H9 (cell line): ENCODE measurements at regions not wholly inside any gene's neighbourhood (a gene's known extent, or its start where the extent isn't known, plus 50 kb on each side); places are given as distances from the start of the nearest gene placed in this dataset.
"Not testable (repeated sequence)": the region's sequence is repeated elsewhere in the genome, so short reads cannot be mapped to it uniquely, and the experiment has no call there.

Experiments
- DNase-seq: peaks from one replicate; pipeline ENCODE4 v3.0.0-alpha.2; 2017
- H2AFZ ChIP-seq: one replicate; pipeline ENCODE4 v1.6.1; 2013; ENCODE audit warnings: mild to moderate bottlenecking, low read length, control low read depth, moderate library complexity
- H2AK5ac ChIP-seq: 2 replicates; pipeline ENCODE4 v1.6.1; 2013; ENCODE audit warnings: low read length, control low read depth, mixed read lengths; ENCODE audit not compliant: insufficient read length
- H2BK120ac ChIP-seq: one replicate; pipeline ENCODE4 v1.6.1; 2013; ENCODE audit warnings: low read depth, mild to moderate bottlenecking, low read length, control low read depth, inconsistent platforms; ENCODE audit not compliant: poor library complexity, severe bottlenecking
- H2BK12ac ChIP-seq: 2 replicates; pipeline ENCODE4 v1.6.1; 2013; ENCODE audit warnings: low read length, control low read depth, mixed read lengths, low read depth; ENCODE audit not compliant: insufficient read length
- H2BK15ac ChIP-seq: 2 replicates; pipeline ENCODE4 v1.6.1; 2013; ENCODE audit warnings: low read depth, low read length, control low read depth
- H2BK20ac ChIP-seq: one replicate; pipeline ENCODE4 v1.6.1; 2013; ENCODE audit warnings: low read depth, mild to moderate bottlenecking, low read length, control low read depth, inconsistent platforms; ENCODE audit not compliant: poor library complexity, severe bottlenecking
- H2BK5ac ChIP-seq: 2 replicates; pipeline ENCODE4 v1.6.1; 2013; ENCODE audit warnings: low read length, control low read depth, mixed read lengths; ENCODE audit not compliant: insufficient read length
- H3K14ac ChIP-seq: 2 replicates; pipeline ENCODE4 v1.6.1; 2013; ENCODE audit warnings: low read length, control low read depth; ENCODE audit not compliant: insufficient read depth
- H3K18ac ChIP-seq: 2 replicates; pipeline ENCODE4 v1.6.1; 2013; ENCODE audit warnings: low read depth, mild to moderate bottlenecking, mixed read lengths, low read length, control low read depth; ENCODE audit not compliant: insufficient read length
- H3K23ac ChIP-seq: 2 replicates; pipeline ENCODE4 v1.6.1; 2013; ENCODE audit warnings: low read length, control low read depth, mixed read lengths, low read depth; ENCODE audit not compliant: insufficient read length
- H3K23me2 ChIP-seq: 2 replicates; pipeline ENCODE4 v1.6.1; 2013; ENCODE audit warnings: low read depth, mild to moderate bottlenecking, mixed read lengths, low read length, control low read depth; ENCODE audit not compliant: insufficient read length, poor library complexity, severe bottlenecking
- H3K27ac ChIP-seq: 2 replicates; pipeline ENCODE4 v1.5.1; 2013; ENCODE audit warnings: low read length, control low read depth, mixed read lengths, low read depth; ENCODE audit not compliant: insufficient read length
- H3K27me3 ChIP-seq: 2 replicates; pipeline ENCODE4 v1.6.1; 2013; ENCODE audit warnings: low read length, control low read depth, inconsistent platforms; ENCODE audit not compliant: insufficient read depth
- H3K4ac ChIP-seq: 2 replicates; pipeline ENCODE4 v1.6.1; 2013; ENCODE audit warnings: low read depth, mild to moderate bottlenecking, control low read depth, inconsistent platforms, low read length, moderate library complexity
- H3K4me1 ChIP-seq: 2 replicates; pipeline ENCODE4 v1.6.1; 2013; ENCODE audit warnings: low read length, control low read depth, inconsistent platforms; ENCODE audit not compliant: insufficient read depth
- H3K4me2 ChIP-seq: 2 replicates; pipeline ENCODE4 v1.6.1; 2013; ENCODE audit warnings: low read length, control low read depth, mixed read lengths; ENCODE audit not compliant: insufficient read length, insufficient read depth
- H3K56ac ChIP-seq: 2 replicates; pipeline ENCODE4 v1.6.1; 2013; ENCODE audit warnings: low read depth, mild to moderate bottlenecking, mixed read lengths, low read length, control low read depth; ENCODE audit not compliant: insufficient read length
- H3K79me1 ChIP-seq: 2 replicates; pipeline ENCODE4 v1.6.1; 2013; ENCODE audit warnings: low read depth, mild to moderate bottlenecking, moderate library complexity, low read length, control low read depth, inconsistent platforms; ENCODE audit not compliant: insufficient read depth, poor library complexity, severe bottlenecking
- H3K79me2 ChIP-seq: 2 replicates; pipeline ENCODE4 v1.6.1; 2013; ENCODE audit warnings: low read length, control low read depth, inconsistent platforms; ENCODE audit not compliant: insufficient read depth
- H3K9ac ChIP-seq: 2 replicates; pipeline ENCODE4 v1.6.1; 2013; ENCODE audit warnings: low read length, control low read depth, mixed read lengths; ENCODE audit not compliant: insufficient read length; ENCODE audit errors: extremely low read depth
- H3K9me3 ChIP-seq: one replicate; pipeline ENCODE4 v1.6.1; 2013; ENCODE audit warnings: low read depth, low read length, inconsistent platforms; ENCODE audit not compliant: control insufficient read depth
- H3T11ph ChIP-seq: one replicate; pipeline ENCODE4 v1.6.1; 2013; ENCODE audit warnings: mild to moderate bottlenecking, low read length, control low read depth, inconsistent platforms
- H4K20me1 ChIP-seq: one replicate; pipeline ENCODE4 v1.6.1; 2013; ENCODE audit not compliant: control insufficient read depth, insufficient read length, insufficient read depth
- H4K5ac ChIP-seq: 2 replicates; pipeline ENCODE4 v1.6.1; 2013; ENCODE audit warnings: low read depth, mild to moderate bottlenecking, mixed read lengths, low read length, control low read depth; ENCODE audit not compliant: insufficient read length
- H4K8ac ChIP-seq: replicated peaks from 2 replicates; pipeline ENCODE4 v1.6.1; 2013; ENCODE audit warnings: low read length, control low read depth, mixed read lengths, low read depth; ENCODE audit not compliant: insufficient read length
- H4K91ac ChIP-seq: 2 replicates; pipeline ENCODE4 v1.6.1; 2013; ENCODE audit warnings: low read depth, mild to moderate bottlenecking, moderate library complexity, mixed read lengths, low read length, control low read depth; ENCODE audit not compliant: insufficient read length
- H3K27ac Mint-ChIP-seq, 3 experiments: 2 replicates in 2 of 3; 3 replicates in 1 of 3; pipeline ENCODE4 v1.8.0; 2020 to 2021; ENCODE audit warnings: mixed read lengths in 3 of 3, mild to moderate bottlenecking in 1 of 3, moderate library complexity in 1 of 3
- H3K27me3 Mint-ChIP-seq: 2 replicates; pipeline ENCODE4 v1.8.0; 2021; ENCODE audit warnings: low read depth, mild to moderate bottlenecking, moderate library complexity, mixed read lengths
- H3K36me3 Mint-ChIP-seq, 3 experiments: 2 replicates in 2 of 3; 3 replicates in 1 of 3; pipeline ENCODE4 v1.8.0; 2020 to 2021; ENCODE audit warnings: low read depth in 3 of 3, mixed read lengths in 3 of 3; ENCODE audit not compliant: insufficient read depth in 1 of 3
- H3K4me1 Mint-ChIP-seq, 2 experiments: 2 replicates each; pipeline ENCODE4 v1.8.0; 2020; ENCODE audit warnings: mixed read lengths in 2 of 2
- H3K4me3 Mint-ChIP-seq, 2 experiments: 2 replicates in 1 of 2; 3 replicates in 1 of 2; pipeline ENCODE4 v1.8.0; 2020 to 2021; ENCODE audit warnings: mild to moderate bottlenecking in 2 of 2, mixed read lengths in 2 of 2, moderate library complexity in 1 of 2
- H3K9me3 Mint-ChIP-seq, 2 experiments: 2 replicates in 1 of 2; 3 replicates in 1 of 2; pipeline ENCODE4 v1.8.0; 2020; ENCODE audit warnings: mild to moderate bottlenecking in 2 of 2, mixed read lengths in 2 of 2, moderate library complexity in 1 of 2
- CTCF ChIP-seq: fragments of 200-600 bp; sonication (generic); conservative IDR thresholded peaks from 3 replicates; pipeline ENCODE4 v1.8.0; 2021; ENCODE audit warnings: antibody characterized with exemption, mild to moderate bottlenecking
- WGBS: extraction: QIAGEN DNeasy Blood & Tissue Kit; methylation state at CpG from one replicate; pipeline ENCODE4 v1.1.7; 2013; ENCODE audit warnings: missing lambda C conversion rate, low lambda C conversion rate, mixed read lengths; ENCODE audit not compliant: insufficient read length; ENCODE audit errors: extremely low coverage; 5-methylcytosine and 5-hydroxymethylcytosine counted together

- no peak overlapping the region; a peak in 1 of 7 replicates for H3K27ac Mint-ChIP-seq
- no peak overlapping the region for H3K27ac ChIP-seq
- H2BK120ac ChIP-seq: no peak overlapping the region
- H2BK12ac ChIP-seq: no peak overlapping the region
- H3K23ac ChIP-seq: no peak overlapping the region
- no peak for DNase-seq
- no peak overlapping the region for H3K9ac ChIP-seq
- no peaks in the 10 kb centered on the region for H3K79me1 ChIP-seq
- no CpG with 5 or more reads among the region's 5 CpGs for WGBS
- H3K56ac ChIP-seq: no peak overlapping the region
- peaks cover 14 to 15% of the 10 kb centered on the region in 2 experiments for H3K9me3 Mint-ChIP-seq
- H3K23me2 ChIP-seq: no peaks in the 10 kb centered on the region
- no peaks in the 10 kb centered on the region for H3K27me3 Mint-ChIP-seq
- no peak overlapping the region for H3K18ac ChIP-seq
- no peaks in the 10 kb centered on the region for H3K27me3 ChIP-seq
- no peak overlapping the region for H4K5ac ChIP-seq
- no peak overlapping the region for H2AFZ ChIP-seq
- H3K4me1 Mint-ChIP-seq: peaks cover 3 to 5% of the 10 kb centered on the region in 2 experiments; a peak in 3 of 4 replicates
- no peak overlapping the region for H2BK20ac ChIP-seq
- no peak overlapping the region for H3K4ac ChIP-seq
- H2BK5ac ChIP-seq: no peak overlapping the region
- H3K79me2 ChIP-seq: no peaks in the 10 kb centered on the region
- no peaks in the 10 kb centered on the region for H3K4me1 ChIP-seq
- no peak overlapping the region for H2BK15ac ChIP-seq
- H3K14ac ChIP-seq: no peak overlapping the region; the same call in 1 of the 2 replicates
- H3K9me3 ChIP-seq: no peaks in the 10 kb centered on the region
- H4K20me1 ChIP-seq: no peaks in the 10 kb centered on the region
- H3K4me2 ChIP-seq: no peak overlapping the region
- H3T11ph ChIP-seq: no peak overlapping the region
- no peak overlapping the region for H2AK5ac ChIP-seq
- H4K8ac ChIP-seq: no peak overlapping the region
- no peak overlapping the region for H3K4me3 Mint-ChIP-seq
- no peak for TF ChIP-seq CTCF
- no peak overlapping the region for H4K91ac ChIP-seq
- H3K36me3 Mint-ChIP-seq: peaks cover 3 to 12% (median 3%) of the 10 kb centered on the region in 3 experiments; a peak in 5 of 7 replicates
Observed at GRCh38 chr11:100528872-100529416, 158.1 kb upstream of the ARHGAP42 start.

GRCh38 chr11:100531290-100531689, 155.8 kb upstream of the ARHGAP42 start:
- not testable (repeated sequence) for H4K8ac ChIP-seq, H2BK15ac ChIP-seq, H2AFZ ChIP-seq, H4K20me1 ChIP-seq, H3K27me3 ChIP-seq, H3K9me3 Mint-ChIP-seq, DNase-seq, H3K56ac ChIP-seq, H2BK20ac ChIP-seq, H4K5ac ChIP-seq, H2BK120ac ChIP-seq, H3K4me1 ChIP-seq, H3K18ac ChIP-seq, H3K27ac Mint-ChIP-seq, H3K9ac ChIP-seq, H3K4me3 Mint-ChIP-seq, H3K4me2 ChIP-seq, H3K79me2 ChIP-seq, H3K23ac ChIP-seq, H3K27me3 Mint-ChIP-seq, H2BK12ac ChIP-seq, H4K91ac ChIP-seq, H3K27ac ChIP-seq, H3T11ph ChIP-seq, H3K9me3 ChIP-seq, H2AK5ac ChIP-seq, H3K23me2 ChIP-seq, H3K36me3 Mint-ChIP-seq, H3K14ac ChIP-seq, H3K79me1 ChIP-seq, H2BK5ac ChIP-seq, H3K4ac ChIP-seq, H3K4me1 Mint-ChIP-seq
- no CpG with 5 or more reads among the region's 1 CpG for WGBS
